ENCODE measurements at regions not wholly inside any gene's neighbourhood (a gene's known extent, or its start where the extent isn't known, plus 50 kb on each side); places are given as distances from the start of the nearest gene placed in this dataset.

DNA sequence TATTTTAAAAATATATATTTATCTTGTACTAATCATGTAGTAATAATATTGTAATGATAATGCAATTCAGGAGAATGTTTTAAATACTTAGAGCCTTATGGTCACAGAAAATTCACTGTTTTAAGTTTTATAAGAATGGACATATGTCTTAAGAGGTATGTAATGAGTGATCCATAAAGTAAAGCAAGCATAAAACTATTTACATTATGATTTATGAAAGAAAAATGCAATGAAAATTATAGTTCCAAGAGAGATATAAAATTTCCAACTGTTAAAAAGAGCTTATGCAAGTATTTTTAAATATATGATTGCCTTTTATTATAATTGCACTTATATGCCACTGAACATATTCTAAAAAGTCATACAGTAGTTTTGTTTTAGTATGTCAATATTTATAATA, 157.5 kb upstream of the TARS1 start:
- TF ChIP-seq, protein P1, sequence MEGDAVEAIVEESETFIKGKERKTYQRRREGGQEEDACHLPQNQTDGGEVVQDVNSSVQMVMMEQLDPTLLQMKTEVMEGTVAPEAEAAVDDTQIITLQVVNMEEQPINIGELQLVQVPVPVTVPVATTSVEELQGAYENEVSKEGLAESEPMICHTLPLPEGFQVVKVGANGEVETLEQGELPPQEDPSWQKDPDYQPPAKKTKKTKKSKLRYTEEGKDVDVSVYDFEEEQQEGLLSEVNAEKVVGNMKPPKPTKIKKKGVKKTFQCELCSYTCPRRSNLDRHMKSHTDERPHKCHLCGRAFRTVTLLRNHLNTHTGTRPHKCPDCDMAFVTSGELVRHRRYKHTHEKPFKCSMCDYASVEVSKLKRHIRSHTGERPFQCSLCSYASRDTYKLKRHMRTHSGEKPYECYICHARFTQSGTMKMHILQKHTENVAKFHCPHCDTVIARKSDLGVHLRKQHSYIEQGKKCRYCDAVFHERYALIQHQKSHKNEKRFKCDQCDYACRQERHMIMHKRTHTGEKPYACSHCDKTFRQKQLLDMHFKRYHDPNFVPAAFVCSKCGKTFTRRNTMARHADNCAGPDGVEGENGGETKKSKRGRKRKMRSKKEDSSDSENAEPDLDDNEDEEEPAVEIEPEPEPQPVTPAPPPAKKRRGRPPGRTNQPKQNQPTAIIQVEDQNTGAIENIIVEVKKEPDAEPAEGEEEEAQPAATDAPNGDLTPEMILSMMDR (IDR thresholded peaks at IDR 0.05) = no peak

DNA sequence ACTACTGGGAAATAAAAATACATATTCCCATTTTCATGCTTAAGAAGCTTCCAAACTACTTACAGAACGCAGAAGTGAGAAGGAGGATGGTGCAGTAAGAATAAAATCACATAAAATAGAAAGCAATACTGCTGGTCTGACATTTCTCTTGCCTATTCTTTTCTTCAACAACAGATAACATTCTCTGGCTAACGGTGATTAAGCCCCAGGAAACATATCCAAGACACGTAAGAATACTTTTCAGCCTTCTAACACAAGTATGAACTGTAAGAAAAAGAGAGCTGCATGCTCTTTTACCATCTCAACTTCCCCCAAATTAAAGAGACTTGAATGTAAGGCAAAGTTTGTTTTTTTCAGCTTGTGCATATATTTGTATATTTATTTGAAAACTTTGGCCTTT, 156.1 kb upstream of the TARS1 start:
- TF ChIP-seq, protein P1 (IDR thresholded peaks at IDR 0.05) = no peak

DNA sequence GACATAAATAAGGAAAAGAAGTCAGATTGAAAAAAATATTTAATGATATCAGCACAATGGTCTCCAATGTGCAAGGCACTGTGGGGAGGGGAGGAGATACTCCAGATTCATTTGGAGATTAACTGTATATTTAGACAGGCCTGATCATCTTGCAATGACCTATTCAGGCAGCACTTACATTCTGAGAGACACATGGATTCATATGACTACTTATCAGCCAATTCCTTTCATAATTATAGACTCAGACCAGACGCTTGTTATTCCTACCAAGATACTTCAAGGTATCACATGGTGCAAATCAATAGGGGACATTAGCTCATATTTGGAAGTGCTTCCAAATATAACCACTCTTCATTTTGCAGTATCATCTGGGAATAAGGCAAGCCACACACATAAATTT, 153.5 kb upstream of the TARS1 start:
- TF ChIP-seq, protein P1 (IDR thresholded peaks at IDR 0.05) = no peak

DNA sequence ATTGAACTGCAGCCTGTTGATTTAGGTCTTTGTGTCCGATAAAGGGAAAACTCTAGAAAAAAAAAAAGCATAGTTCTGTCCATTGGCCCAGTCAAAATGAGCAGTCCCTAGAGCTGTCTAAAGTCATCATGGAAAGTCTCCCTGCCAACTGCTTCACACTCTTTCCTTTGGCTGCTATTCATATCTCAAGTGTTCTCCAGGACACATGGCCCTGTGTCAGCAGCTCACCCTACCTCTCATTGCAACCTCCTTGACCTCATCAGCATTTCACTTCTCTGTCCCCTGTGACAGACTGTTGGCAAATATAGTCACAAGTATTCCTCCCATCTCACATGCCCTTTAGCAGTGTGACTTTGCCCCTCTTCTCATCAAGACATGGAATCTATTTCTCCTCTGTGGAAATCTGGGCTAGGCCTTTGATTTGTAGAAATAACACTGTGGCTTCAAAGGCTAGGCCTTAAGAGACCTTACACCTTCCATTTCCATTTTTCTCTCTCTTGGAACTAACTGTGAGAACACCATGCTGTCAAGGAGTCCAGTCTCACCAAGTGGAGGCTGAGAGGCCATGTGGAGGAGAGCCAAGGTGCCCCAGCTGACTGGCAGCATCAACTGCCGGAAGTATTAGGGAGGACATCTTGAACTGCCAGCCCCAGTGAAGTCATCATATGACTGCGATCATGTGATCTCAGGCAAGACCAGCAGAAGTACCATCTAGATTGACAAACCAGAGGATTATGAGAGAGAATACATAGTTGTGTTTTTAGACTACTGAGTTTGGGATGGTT, 149.4 kb upstream of the TARS1 start:
- TF ChIP-seq, protein P1 (IDR thresholded peaks at IDR 0.05) = no peak

DNA sequence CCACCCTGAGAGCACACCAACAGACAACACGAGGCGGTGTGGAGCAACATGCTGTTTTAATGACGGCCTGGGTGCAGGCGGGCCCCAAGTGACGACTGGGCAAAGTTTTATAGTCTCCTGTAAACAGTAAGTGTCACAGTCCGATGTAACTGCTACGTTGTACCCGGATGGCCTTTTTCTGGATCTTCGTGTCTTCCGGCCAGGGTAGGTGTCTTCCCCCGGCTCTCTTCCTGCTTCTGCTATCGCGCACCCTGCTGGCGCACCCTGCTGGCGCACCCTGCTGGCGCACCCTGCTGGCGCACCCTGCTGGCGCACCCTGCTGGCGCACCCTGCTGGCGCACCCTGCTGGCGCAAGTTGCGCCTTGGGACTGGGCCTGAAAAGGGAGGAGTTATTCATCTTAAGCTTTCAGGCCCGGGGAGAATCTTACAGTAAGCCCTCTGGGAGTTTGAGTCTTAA, 143.0 kb upstream of the TARS1 start:
- TF ChIP-seq, protein P1 (IDR thresholded peaks at IDR 0.05) = no peak

DNA sequence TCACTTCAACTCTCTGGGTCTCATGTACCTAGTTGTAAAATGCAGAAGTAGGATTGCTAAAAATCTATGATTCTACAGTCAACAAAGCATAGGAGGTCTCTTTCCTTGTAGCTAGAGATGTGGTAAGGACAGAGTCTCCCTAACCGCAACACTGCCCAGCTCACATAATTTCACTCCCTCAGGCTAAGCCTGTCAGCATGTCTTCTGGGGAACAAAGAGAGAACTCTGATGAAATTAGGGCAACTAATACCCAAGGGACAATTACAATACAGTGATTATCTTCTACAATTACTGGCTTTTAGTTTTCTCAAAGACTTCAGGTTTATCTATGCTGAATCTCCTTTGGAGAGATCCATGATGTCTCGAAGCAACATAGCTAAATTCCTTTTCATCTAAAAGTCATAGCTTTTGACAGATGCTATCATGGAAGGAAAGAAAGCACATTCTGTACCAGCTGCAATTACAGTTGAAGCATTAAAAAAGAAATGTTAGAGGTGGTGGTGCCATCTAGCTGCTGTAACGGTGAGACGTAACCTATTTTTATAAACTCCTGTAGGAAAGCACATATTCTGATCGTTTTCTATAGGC, 141.1 kb upstream of the TARS1 start:
- TF ChIP-seq, protein P1 (IDR thresholded peaks at IDR 0.05) = peak; percentile 70

DNA sequence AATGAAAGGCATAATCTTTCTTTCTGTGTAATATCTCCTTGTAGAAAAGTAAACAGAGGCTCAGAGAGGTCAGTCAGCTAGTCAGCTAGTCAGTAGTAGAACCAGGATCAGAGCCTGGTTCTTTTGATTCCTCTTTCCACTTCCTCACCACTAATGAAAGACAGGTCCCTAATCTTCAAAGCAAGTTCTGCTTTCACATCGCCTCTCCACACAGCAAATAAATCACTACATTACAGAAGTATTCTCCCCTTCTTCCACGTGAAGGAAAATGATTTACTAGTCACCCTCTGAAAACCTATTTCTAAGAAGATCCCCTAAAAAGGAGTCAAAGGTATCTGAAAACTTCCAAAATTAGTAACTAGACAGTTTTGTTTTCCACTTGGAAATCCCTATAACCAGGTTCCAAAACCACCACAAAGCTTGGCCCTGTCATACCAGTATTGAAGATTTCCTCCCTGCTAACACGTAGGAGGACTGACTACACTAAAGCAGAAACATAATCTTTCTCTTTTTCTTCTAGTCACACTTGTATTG, 140.5 kb upstream of the TARS1 start:
- TF ChIP-seq, protein P1 (IDR thresholded peaks at IDR 0.05) = no peak
